Osteoblast (primary cell): ENCODE measurements at regions not wholly inside any gene's neighbourhood (a gene's known extent, or its start where the extent isn't known, plus 50 kb on each side); places are given as distances from the start of the nearest gene placed in this dataset.

ENCODE experiments used
- DNase-seq: peaks from one replicate; pipeline ENCODE4 v3.0.0; 2011; ENCODE audit warnings: low spot score, mixed read lengths; ENCODE audit not compliant: insufficient read length; ENCODE audit errors: missing footprints
- H2AFZ ChIP-seq: 2 replicates; pipeline ENCODE4 v1.6.0; 2011; ENCODE audit warnings: mild to moderate bottlenecking, low read length
- H3K27ac ChIP-seq: 2 replicates; pipeline ENCODE4 v1.5.1; 2011; ENCODE audit warnings: mild to moderate bottlenecking, low read depth, low read length, moderate library complexity
- H3K27me3 ChIP-seq: 2 replicates; pipeline ENCODE4 v1.6.0; 2012; ENCODE audit warnings: mild to moderate bottlenecking, control low read depth, inconsistent platforms, low read length, moderate library complexity; ENCODE audit not compliant: insufficient read depth
- H3K36me3 ChIP-seq: 2 replicates; pipeline ENCODE4 v1.5.1; 2011; ENCODE audit warnings: mild to moderate bottlenecking, low read length, control low read depth, moderate library complexity; ENCODE audit not compliant: insufficient read depth
- H3K4me1 ChIP-seq: 2 replicates; pipeline ENCODE4 v1.5.1; 2011; ENCODE audit warnings: mild to moderate bottlenecking, low read length, control low read depth, moderate library complexity; ENCODE audit not compliant: insufficient read depth
- H3K4me2 ChIP-seq: 2 replicates; pipeline ENCODE4 v1.6.0; 2011; ENCODE audit warnings: mild to moderate bottlenecking, low read length; ENCODE audit not compliant: insufficient read depth
- H3K4me3 ChIP-seq: fragments of 200-600 bp; sonication (generic); 3 replicates; pipeline ENCODE4 v1.5.1; 2012; ENCODE audit warnings: mild to moderate bottlenecking, low read length, inconsistent platforms; ENCODE audit not compliant: insufficient read depth
- H3K79me2 ChIP-seq: 2 replicates; pipeline ENCODE4 v1.6.0; 2012; ENCODE audit warnings: mild to moderate bottlenecking, low read length, control low read depth, inconsistent platforms; ENCODE audit not compliant: insufficient read depth
- H3K9me3 ChIP-seq: 2 replicates; pipeline ENCODE4 v1.5.1; 2011; ENCODE audit warnings: low read depth, low read length, control low read depth
- H4K20me1 ChIP-seq: 2 replicates; pipeline ENCODE4 v1.6.0; 2012; ENCODE audit warnings: mild to moderate bottlenecking, low read length, control low read depth; ENCODE audit not compliant: insufficient read depth
- TF ChIP-seq, protein P1 (sequence below): IDR thresholded peaks from 2 replicates; pipeline ENCODE4 v1.5.1; 2011; ENCODE audit warnings: mild to moderate bottlenecking, low read depth, low read length, moderate library complexity; ENCODE audit errors: extremely low read depth

DNA sequence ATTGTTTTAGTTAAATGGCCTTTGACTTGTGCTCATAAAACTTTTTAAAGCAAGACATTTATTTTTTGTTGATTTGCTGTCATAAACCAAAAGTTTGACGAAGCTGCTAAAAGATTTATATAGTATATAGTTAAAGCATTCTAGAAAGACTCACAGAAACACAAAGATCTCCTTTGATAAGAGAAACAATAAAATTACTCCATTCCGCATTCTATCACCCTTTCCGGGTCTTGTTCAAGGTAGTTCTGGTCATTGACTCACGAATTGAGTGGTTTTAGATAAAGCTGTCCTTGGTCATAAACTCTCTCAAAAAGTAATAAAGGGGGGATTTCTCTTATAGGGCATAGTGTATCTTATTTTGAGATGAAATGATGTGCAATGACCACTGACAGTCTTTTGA, 1010.5 kb upstream of the NCAM2 start:
- Histone ChIP-seq H4K20me1 (no peaks in the 10 kb centered on the region), H3K27me3 (no peaks in the 10 kb centered on the region), H3K27ac (no peak overlapping the region), H3K4me1 (no peaks in the 10 kb centered on the region), H3K9me3 (peaks cover under 1% of the 10 kb centered on the region), H2AFZ (no peak overlapping the region), H3K79me2 (no peaks in the 10 kb centered on the region), H3K4me3 (no peak overlapping the region), H3K4me2 (no peak overlapping the region), H3K36me3 (no peaks in the 10 kb centered on the region)
- no peak for DNase-seq
- TF ChIP-seq, protein P1, sequence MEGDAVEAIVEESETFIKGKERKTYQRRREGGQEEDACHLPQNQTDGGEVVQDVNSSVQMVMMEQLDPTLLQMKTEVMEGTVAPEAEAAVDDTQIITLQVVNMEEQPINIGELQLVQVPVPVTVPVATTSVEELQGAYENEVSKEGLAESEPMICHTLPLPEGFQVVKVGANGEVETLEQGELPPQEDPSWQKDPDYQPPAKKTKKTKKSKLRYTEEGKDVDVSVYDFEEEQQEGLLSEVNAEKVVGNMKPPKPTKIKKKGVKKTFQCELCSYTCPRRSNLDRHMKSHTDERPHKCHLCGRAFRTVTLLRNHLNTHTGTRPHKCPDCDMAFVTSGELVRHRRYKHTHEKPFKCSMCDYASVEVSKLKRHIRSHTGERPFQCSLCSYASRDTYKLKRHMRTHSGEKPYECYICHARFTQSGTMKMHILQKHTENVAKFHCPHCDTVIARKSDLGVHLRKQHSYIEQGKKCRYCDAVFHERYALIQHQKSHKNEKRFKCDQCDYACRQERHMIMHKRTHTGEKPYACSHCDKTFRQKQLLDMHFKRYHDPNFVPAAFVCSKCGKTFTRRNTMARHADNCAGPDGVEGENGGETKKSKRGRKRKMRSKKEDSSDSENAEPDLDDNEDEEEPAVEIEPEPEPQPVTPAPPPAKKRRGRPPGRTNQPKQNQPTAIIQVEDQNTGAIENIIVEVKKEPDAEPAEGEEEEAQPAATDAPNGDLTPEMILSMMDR, result no peak

DNA sequence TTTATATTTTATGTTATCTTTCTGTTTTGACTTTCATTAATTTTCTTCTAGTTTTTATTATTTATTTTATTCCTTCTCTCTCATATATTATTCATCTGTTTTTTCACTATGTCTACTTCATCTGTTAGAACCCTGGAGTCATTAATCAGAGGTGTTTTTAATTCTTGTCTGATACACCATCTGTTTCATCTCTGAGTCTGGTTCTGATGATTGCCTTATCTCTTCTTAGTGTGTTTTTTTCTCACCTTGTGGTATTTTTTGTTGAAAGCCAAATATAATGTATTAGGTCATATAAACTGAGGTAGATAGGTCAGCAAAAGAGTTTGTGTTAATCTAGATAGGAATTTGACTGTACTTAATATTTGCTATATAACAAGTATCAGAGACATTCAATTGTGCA, 1005.7 kb upstream of the NCAM2 start:
- Histone ChIP-seq H3K4me3 (no peak overlapping the region), H3K4me2 (no peak overlapping the region), H3K27ac (no peak overlapping the region), H2AFZ (no peak overlapping the region), H3K27me3 (no peaks in the 10 kb centered on the region), H3K9me3 (peaks cover 2% of the 10 kb centered on the region), H3K79me2 (no peaks in the 10 kb centered on the region), H3K4me1 (no peaks in the 10 kb centered on the region), H3K36me3 (no peaks in the 10 kb centered on the region), H4K20me1 (no peaks in the 10 kb centered on the region)
- no peak for DNase-seq
- TF ChIP-seq, protein P1, result no peak

DNA sequence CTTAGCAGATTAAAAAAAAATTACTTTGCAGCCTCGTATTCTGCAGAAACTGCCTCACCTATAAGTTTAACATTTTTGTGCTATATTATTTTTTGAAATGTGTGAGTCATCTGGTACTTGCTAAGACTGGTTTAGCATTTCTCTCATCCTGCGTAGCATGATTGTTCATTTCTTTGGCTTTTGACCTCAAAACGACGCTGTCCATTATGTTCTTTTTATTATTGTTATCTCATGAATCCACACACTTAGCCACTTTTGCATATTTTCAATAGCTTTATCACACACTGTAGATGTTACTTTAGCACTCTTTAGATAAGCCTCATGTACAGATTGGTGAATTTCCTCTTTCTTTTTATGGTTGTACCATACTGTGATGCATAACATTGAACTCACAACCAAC, 1004.9 kb upstream of the NCAM2 start:
- no peak overlapping the region for H2AFZ ChIP-seq
- H3K4me3 ChIP-seq, result no peak overlapping the region
- H3K27me3 ChIP-seq, result no peaks in the 10 kb centered on the region
- no peak overlapping the region for H3K27ac ChIP-seq
- no peaks in the 10 kb centered on the region for H4K20me1 ChIP-seq
- H3K9me3 ChIP-seq, result peaks cover 2% of the 10 kb centered on the region
- TF ChIP-seq, protein P1, result no peak
- no peaks in the 10 kb centered on the region for H3K36me3 ChIP-seq
- no peak for DNase-seq
- no peak overlapping the region for H3K4me2 ChIP-seq
- H3K79me2 ChIP-seq, result no peaks in the 10 kb centered on the region
- no peaks in the 10 kb centered on the region for H3K4me1 ChIP-seq

DNA sequence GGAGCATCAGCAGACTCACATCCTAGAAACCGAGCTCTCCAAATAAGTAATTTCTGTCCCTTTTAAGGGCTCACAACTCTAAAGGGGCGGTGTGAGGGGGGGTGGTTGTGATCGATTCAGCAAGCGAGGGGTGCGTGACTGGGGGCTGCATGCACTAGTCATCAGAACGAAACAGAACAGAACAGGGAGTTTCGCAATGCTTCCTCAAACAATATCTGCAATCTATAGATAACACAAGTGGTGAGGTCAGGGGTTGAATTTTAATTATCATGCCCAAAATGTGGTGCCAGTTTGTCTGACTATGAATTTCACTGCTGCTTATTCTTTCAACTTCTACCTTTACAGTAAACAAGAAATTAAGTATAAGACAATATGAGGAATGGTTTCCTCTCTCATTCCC, 1003.0 kb upstream of the NCAM2 start:
- no peak overlapping the region for H3K4me3 ChIP-seq
- H3K4me1 ChIP-seq, result no peaks in the 10 kb centered on the region
- no peaks in the 10 kb centered on the region for H4K20me1 ChIP-seq
- peaks cover 2% of the 10 kb centered on the region for H3K9me3 ChIP-seq
- no peak overlapping the region for H3K27ac ChIP-seq
- H3K79me2 ChIP-seq, result no peaks in the 10 kb centered on the region
- H2AFZ ChIP-seq, result no peak overlapping the region
- no peaks in the 10 kb centered on the region for H3K36me3 ChIP-seq
- TF ChIP-seq, protein P1, result no peak
- no peaks in the 10 kb centered on the region for H3K27me3 ChIP-seq
- H3K4me2 ChIP-seq, result no peak overlapping the region
- no peak for DNase-seq
